GM18858 (cell line): ENCODE measurements at regions not wholly inside any gene's neighbourhood (a gene's known extent, or its start where the extent isn't known, plus 50 kb on each side); places are given as distances from the start of the nearest gene placed in this dataset.
"Not testable (repeated sequence)": the region's sequence is repeated elsewhere in the genome, so short reads cannot be mapped to it uniquely, and the experiment has no call there.

ENCODE experiments used
- ATAC-seq: cut with Tn5 transposase; IDR thresholded peaks from one replicate; pipeline ENCODE4 v1.9.1; 2021; ENCODE audit not compliant: unreplicated experiment

GRCh38 chr6:167558246-167559177, 233.6 kb downstream of the TTLL2 start:
- no peak for ATAC-seq

- ATAC-seq: no peak
Measured at GRCh38 chr6:167559675-167560479, 235.0 kb downstream of the TTLL2 start.

GRCh38 chr6:167560673-167561569, 236.0 kb downstream of the TTLL2 start:
- no peak for ATAC-seq

GRCh38 chr6:167562862-167563261, 238.0 kb downstream of the TTLL2 start:
- ATAC-seq: not testable (repeated sequence)

DNA sequence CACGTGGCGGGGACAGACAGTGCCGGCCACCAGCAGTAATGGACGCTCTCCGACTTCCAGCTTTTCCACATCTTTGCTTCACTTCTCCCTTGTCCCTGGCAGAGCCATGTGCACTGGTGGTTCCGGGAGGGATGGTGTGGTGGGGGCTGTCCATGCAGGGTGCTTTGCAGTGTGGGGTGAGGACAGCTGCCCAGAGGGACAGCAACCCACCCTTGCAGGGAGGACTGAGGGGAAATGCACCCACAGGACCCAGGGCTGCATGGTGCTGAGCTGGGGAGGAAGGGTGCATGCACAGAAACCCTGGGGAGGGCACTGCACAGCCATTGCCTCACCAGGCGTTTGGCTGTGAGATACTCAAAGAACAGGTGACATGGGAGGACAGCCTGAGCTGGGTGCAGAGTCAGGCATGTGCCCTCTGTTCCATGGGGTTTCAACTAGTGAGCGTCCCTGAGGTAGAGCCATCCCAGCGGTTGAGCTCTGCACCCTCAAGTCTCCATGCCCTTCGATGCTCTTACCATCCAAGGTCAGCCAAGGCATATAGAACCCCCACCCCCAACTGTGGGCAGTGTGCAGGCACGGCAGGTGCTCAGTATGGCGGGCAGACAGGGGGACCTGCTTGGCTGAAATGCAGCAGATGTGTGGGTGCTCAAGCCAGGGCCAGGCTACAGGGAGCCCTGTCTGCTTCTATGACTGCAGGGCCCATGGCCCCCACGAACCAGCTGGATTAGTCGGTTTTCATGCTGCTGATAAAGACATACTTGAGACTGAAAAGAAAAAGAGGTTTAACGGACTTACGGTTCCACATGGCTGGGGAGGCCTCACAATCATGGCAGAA, 239.7 kb downstream of the TTLL2 start:
- ATAC-seq: no peak

GRCh38 chr6:167565388-167565787, 240.5 kb downstream of the TTLL2 start:
- ATAC-seq: no peak

GRCh38 chr6:167565884-167566599, 241.2 kb downstream of the TTLL2 start:
- no peak for ATAC-seq

- ATAC-seq: no peak
Measured at GRCh38 chr6:167566711-167567141, 241.8 kb downstream of the TTLL2 start.

GRCh38 chr6:167567142-167568033, 242.5 kb downstream of the TTLL2 start:
- no peak for ATAC-seq

- ATAC-seq: no peak
Measured at GRCh38 chr6:167568407-167569024, 243.6 kb downstream of the TTLL2 start.

- ATAC-seq: no peak
Measured at GRCh38 chr6:167569041-167569805, 244.3 kb downstream of the TTLL2 start.

DNA sequence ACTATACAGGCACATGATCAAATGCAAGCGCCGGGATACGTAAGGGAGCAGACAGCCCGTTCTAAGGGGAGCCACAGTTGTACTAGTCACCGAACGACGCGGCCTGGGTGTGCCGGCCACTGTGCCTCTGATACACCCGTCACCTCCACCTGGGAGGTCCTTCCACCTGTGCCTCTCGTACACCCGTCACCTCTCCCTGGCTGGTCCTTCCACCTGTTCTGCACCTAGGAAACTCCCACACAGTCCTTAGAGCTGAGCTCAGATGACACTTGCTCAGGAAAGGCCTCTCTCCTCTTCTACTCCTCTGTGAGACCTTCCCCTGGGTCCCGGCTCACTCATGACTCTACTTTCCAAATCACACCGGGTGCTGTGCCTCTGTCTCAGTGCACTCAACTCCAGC, 245.0 kb downstream of the TTLL2 start:
- ATAC-seq: no peak

- ATAC-seq: no peak
Measured at GRCh38 chr6:167570460-167571400, 245.8 kb downstream of the TTLL2 start.

DNA sequence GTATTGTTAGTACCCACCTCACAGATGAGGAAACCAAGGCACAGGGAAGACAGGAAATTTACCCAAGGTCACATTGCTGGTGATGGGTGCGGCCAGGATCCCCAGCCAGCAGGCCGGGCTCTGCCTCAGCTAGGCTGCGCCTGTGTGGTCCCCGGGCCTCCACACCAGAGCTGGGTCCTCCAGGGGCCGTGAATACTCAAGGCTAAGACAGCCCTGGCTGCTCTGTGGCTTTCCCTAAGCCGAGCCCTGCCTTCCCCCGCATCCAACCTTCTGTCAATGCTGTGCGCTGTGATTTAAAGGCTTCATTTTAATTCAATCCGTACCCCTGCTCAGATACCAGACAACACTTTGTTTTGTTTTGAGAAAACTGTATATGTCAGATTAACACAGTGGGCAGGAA, 246.7 kb downstream of the TTLL2 start:
- ATAC-seq: no peak

DNA sequence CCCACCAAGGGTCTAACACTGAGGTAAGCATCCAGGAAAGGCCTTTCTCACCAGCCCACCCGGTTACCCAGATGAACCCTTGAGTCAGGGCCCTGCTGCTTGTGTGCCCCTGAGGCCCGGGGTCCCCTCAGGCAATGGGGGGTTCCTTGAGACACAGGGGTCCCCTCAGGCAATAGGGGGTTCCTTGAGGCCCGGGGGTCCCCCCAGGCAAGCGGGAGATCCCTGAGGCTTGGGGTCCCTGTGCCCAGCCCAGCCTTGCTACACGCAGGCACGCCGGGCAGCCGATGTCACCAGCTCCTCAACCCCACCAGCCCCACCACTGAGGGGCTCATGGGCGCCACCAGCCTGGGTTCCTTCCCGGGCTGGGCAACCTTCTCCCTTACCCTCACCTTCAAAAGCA, 247.2 kb downstream of the TTLL2 start:
- no peak for ATAC-seq

- ATAC-seq: no peak
Measured at GRCh38 chr6:167572841-167573271, 248.0 kb downstream of the TTLL2 start.
